ENCODE measurements at regions not wholly inside any gene's neighbourhood (a gene's known extent, or its start where the extent isn't known, plus 50 kb on each side); places are given as distances from the start of the nearest gene placed in this dataset.

DNA sequence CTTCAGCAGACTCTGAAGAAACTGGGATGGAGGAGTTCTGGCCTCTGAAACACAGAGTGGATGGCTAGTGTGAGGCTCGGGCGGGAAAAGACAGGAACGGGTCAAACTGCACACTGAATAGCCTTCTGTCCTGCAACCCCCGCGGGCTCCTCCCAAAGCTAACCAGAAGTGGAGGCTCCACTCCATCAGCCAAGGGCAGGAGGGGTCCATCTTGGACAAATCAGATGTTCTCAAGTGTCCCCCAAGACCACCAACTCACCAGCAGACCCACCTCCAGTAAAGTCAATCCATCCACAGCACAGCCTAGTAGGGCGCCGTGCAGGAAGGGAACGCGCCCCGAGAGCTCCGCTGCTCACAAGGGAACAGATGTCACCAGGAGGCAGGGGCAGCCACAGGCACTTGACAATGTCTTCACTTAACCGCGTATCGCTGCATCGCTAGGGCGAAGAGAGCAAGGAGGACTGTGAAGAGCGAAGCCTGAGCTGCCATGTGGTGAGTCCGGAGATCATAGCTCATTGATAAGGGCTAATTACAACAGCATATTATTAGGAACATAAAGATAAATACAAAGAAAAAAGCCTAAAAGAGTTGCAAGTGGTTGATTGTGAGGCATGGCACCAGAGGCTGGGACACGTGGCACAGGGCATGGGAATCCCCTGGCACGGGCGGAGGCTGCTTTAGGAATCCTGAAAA is 494.6 kb upstream of the MYT1L start (continued):
- TF ChIP-seq, protein P1, sequence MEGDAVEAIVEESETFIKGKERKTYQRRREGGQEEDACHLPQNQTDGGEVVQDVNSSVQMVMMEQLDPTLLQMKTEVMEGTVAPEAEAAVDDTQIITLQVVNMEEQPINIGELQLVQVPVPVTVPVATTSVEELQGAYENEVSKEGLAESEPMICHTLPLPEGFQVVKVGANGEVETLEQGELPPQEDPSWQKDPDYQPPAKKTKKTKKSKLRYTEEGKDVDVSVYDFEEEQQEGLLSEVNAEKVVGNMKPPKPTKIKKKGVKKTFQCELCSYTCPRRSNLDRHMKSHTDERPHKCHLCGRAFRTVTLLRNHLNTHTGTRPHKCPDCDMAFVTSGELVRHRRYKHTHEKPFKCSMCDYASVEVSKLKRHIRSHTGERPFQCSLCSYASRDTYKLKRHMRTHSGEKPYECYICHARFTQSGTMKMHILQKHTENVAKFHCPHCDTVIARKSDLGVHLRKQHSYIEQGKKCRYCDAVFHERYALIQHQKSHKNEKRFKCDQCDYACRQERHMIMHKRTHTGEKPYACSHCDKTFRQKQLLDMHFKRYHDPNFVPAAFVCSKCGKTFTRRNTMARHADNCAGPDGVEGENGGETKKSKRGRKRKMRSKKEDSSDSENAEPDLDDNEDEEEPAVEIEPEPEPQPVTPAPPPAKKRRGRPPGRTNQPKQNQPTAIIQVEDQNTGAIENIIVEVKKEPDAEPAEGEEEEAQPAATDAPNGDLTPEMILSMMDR (IDR thresholded peaks at IDR 0.05 in 2 of 3, conservative IDR thresholded peaks at IDR 0.05 in 1 of 3; ENCODE audit: borderline replicate concordance in 1 of 3, insufficient read depth in 1 of 3, low read depth in 2 of 3, low read length in 2 of 3): no peak
- TF ChIP-seq SRF (IDR thresholded peaks at IDR 0.05; ENCODE audit: low read depth) (no peak), ATF3 (IDR thresholded peaks at IDR 0.05) (no peak)

- POLR2A ChIA-PET: no interaction called here
- Histone ChIP-seq H3K27ac (ENCODE audit: low read depth, low read length) (no peak overlapping the region), H3K4me2 (ENCODE audit: low read length) (no peak overlapping the region), H3K9ac (ENCODE audit: low read length) (no peak overlapping the region), H3K79me2 (ENCODE audit: insufficient read depth, low read length) (no peaks in the 10 kb centered on the region), H4K20me1 (ENCODE audit: insufficient read depth) (no peaks in the 10 kb centered on the region), H3K36me3 (ENCODE audit: control insufficient read depth in 1 of 2, insufficient read depth in 2 of 2, low read length in 2 of 2) (no peaks in the 10 kb centered on the region), H3K27me3 (ENCODE audit: insufficient read depth, low read length) (peaks cover 5% of the 10 kb centered on the region; the same call in 1 of the 2 replicates), H3K9me3 (ENCODE audit: control insufficient read depth in 1 of 2, insufficient read depth in 1 of 2, low read depth in 1 of 2, low read length in 2 of 2) (no peaks in the 10 kb centered on the region), H3K4me3 (replicated peaks in 1 of 2; ENCODE audit: low read depth in 1 of 2, low read length in 2 of 2) (no peak overlapping the region), H3K4me1 (ENCODE audit: control insufficient read depth in 1 of 2, insufficient read depth in 2 of 2, low read length in 2 of 2) (no peaks in the 10 kb centered on the region), H3K9me2 (ENCODE audit: insufficient read depth) (no peaks in the 10 kb centered on the region), H2AFZ (ENCODE audit: low read depth, low read length, poor library complexity, severe bottlenecking) (no peak overlapping the region)
- RAD21 ChIA-PET (ENCODE audit: low non-redundant PET in 1 of 2, low total read pairs in 2 of 2, uncharacterized antibody in 2 of 2, unreplicated experiment in 2 of 2): no interaction called here
- ATAC-seq: no peak
- no TSS peak for BruUV-seq (replicated peaks)
- CTCF ChIA-PET: no interaction called here
- intact Hi-C loops (cut with micrococcal nuclease): no loop called here
- DNase-seq (ENCODE audit: low read depth, low spot score): no peak
- no peak for TF ChIP-seq YY1 (IDR thresholded peaks at IDR 0.05; ENCODE audit: extremely low read depth, insufficient replicate concordance, low read depth, low read length)
- no peak for TF ChIP-seq EZH2phosphoT487 (IDR thresholded peaks at IDR 0.05; ENCODE audit: borderline replicate concordance)
- TF ChIP-seq RAD21 (IDR thresholded peaks at IDR 0.05; ENCODE audit: low read depth): no peak
- no peak for TF ChIP-seq JUND (IDR thresholded peaks at IDR 0.05)
- TF ChIP-seq EZH2 (IDR thresholded peaks at IDR 0.05): no peak
- TF ChIP-seq, protein P1 (IDR thresholded peaks at IDR 0.05 in 2 of 3, conservative IDR thresholded peaks at IDR 0.05 in 1 of 3; ENCODE audit: borderline replicate concordance in 1 of 3, insufficient read depth in 1 of 3, low read depth in 2 of 3, low read length in 2 of 3): no peak
- TF ChIP-seq, protein P2, sequence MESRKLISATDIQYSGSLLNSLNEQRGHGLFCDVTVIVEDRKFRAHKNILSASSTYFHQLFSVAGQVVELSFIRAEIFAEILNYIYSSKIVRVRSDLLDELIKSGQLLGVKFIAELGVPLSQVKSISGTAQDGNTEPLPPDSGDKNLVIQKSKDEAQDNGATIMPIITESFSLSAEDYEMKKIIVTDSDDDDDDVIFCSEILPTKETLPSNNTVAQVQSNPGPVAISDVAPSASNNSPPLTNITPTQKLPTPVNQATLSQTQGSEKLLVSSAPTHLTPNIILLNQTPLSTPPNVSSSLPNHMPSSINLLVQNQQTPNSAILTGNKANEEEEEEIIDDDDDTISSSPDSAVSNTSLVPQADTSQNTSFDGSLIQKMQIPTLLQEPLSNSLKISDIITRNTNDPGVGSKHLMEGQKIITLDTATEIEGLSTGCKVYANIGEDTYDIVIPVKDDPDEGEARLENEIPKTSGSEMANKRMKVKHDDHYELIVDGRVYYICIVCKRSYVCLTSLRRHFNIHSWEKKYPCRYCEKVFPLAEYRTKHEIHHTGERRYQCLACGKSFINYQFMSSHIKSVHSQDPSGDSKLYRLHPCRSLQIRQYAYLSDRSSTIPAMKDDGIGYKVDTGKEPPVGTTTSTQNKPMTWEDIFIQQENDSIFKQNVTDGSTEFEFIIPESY (IDR thresholded peaks at IDR 0.05; ENCODE audit: extremely low read depth, insufficient replicate concordance, low read length): no peak
- TF ChIP-seq SRF (IDR thresholded peaks at IDR 0.05; ENCODE audit: low read depth): no peak
Observed at GRCh38 chr2:2825062-2825461, 494.0 kb upstream of the MYT1L start.

All from HCT116 (cell line).